HEK293 (cell line): ENCODE measurements at regions not wholly inside any gene's neighbourhood (a gene's known extent, or its start where the extent isn't known, plus 50 kb on each side); places are given as distances from the start of the nearest gene placed in this dataset.

Experiments used
- CTCF ChIA-PET: fragments of 350-600 bp; formaldehyde crosslinking; extraction: SDS; loops from one replicate; lab custom pipeline; 2021; ENCODE audit warnings: antibody characterized with exemption; lab: Yijun Ruan, JAX
- POLR2A ChIA-PET: fragments of 300-600 bp; formaldehyde crosslinking; extraction: SDS; loops from one replicate; lab custom pipeline; 2020; ENCODE audit warnings: antibody characterized with exemption, inconsistent platforms; lab: Yijun Ruan, JAX
- H3K27ac ChIP-seq: fragments of 200-500 bp; sonication (Bioruptor generic); 2 replicates; pipeline ENCODE4 v1.5.1; 2014; ENCODE audit warnings: low read depth, low read length, control low read depth, inconsistent platforms; ENCODE audit errors: extremely low read depth
- H3K36me3 ChIP-seq, 2 experiments: fragments of 200-500 bp in 1 of 2; sonication (Bioruptor generic) in 1 of 2; 1 replicate in 1 of 2; 2 replicates in 1 of 2; pipeline ENCODE4 v1.5.1; 2014 to 2017; ENCODE audit warnings: inconsistent platforms in 2 of 2, low read length in 2 of 2; ENCODE audit not compliant: control insufficient read depth in 2 of 2, insufficient read depth in 1 of 2
- H3K4me1 ChIP-seq: fragments of 200-500 bp; sonication (Bioruptor generic); 2 replicates; pipeline ENCODE4 v1.5.1; 2014; ENCODE audit warnings: mild to moderate bottlenecking, low read length, inconsistent platforms; ENCODE audit not compliant: control insufficient read depth, insufficient read depth
- H3K4me3 ChIP-seq: 2 replicates; pipeline ENCODE4 v1.5.1; 2011; ENCODE audit warnings: low read depth, mild to moderate bottlenecking, control low read depth, low read length, moderate library complexity
- H3K9me3 ChIP-seq: fragments of 200-500 bp; sonication (Bioruptor generic); 2 replicates; pipeline ENCODE4 v1.5.1; 2014; ENCODE audit warnings: low read depth, low read length, inconsistent platforms; ENCODE audit not compliant: control insufficient read depth, insufficient read depth
- EGR2 ChIP-seq: fragments of 450-650 bp; formaldehyde crosslinking; IDR thresholded peaks from 2 replicates; pipeline ENCODE4 v1.5.1; 2016; ENCODE audit warnings: low read depth, missing biosample characterization, missing genetic modification characterization
- OSR2 ChIP-seq: fragments of 450-650 bp; formaldehyde crosslinking; IDR thresholded peaks from 2 replicates; pipeline ENCODE4 v1.5.1; 2016; ENCODE audit warnings: missing biosample characterization, missing genetic modification characterization
- PRDM6 ChIP-seq: fragments of 450-650 bp; formaldehyde crosslinking; IDR thresholded peaks from 2 replicates; pipeline ENCODE4 v1.5.1; 2017; ENCODE audit warnings: missing biosample characterization, missing genetic modification characterization
- SCRT1 ChIP-seq: fragments of 450-650 bp; formaldehyde crosslinking; IDR thresholded peaks from 2 replicates; pipeline ENCODE4 v1.5.1; 2016; ENCODE audit warnings: missing biosample characterization, missing genetic modification characterization, borderline replicate concordance
- ZIC2 ChIP-seq: fragments of 450-650 bp; formaldehyde crosslinking; IDR thresholded peaks from 2 replicates; pipeline ENCODE4 v1.5.1; 2016; ENCODE audit warnings: missing biosample characterization, missing genetic modification characterization
- ZNF133 ChIP-seq: fragments of 450-650 bp; formaldehyde crosslinking; IDR thresholded peaks from 2 replicates; pipeline ENCODE4 v1.5.1; 2016; ENCODE audit warnings: missing biosample characterization, missing genetic modification characterization
- ZNF146 ChIP-seq: fragments of 450-650 bp; formaldehyde crosslinking; IDR thresholded peaks from 2 replicates; pipeline ENCODE4 v1.5.1; 2016; ENCODE audit warnings: missing biosample characterization, missing genetic modification characterization
- ZNF26 ChIP-seq: fragments of 450-650 bp; formaldehyde crosslinking; IDR thresholded peaks from 2 replicates; pipeline ENCODE4 v1.5.1; 2016; ENCODE audit warnings: missing biosample characterization, missing genetic modification characterization
- ZNF362 ChIP-seq: fragments of 450-650 bp; formaldehyde crosslinking; IDR thresholded peaks from 2 replicates; pipeline ENCODE4 v1.5.1; 2016; ENCODE audit warnings: missing biosample characterization, missing genetic modification characterization
- ZNF366 ChIP-seq: fragments of 450-650 bp; formaldehyde crosslinking; conservative IDR thresholded peaks from 2 replicates; pipeline ENCODE4 v1.5.1; 2016; ENCODE audit warnings: missing biosample characterization, missing genetic modification characterization
- ZNF423 ChIP-seq: fragments of 450-650 bp; formaldehyde crosslinking; IDR thresholded peaks from 2 replicates; pipeline ENCODE4 v1.5.1; 2016; ENCODE audit warnings: missing biosample characterization, missing genetic modification characterization
- ZNF596 ChIP-seq: fragments of 450-650 bp; IDR thresholded peaks from 2 replicates; pipeline ENCODE4 v1.5.0; 2018; ENCODE audit warnings: missing biosample characterization, mild to moderate bottlenecking, missing genetic modification characterization, moderate library complexity
- ZNF600 ChIP-seq: fragments of 450-650 bp; formaldehyde crosslinking; IDR thresholded peaks from 2 replicates; pipeline ENCODE4 v1.5.1; 2016; ENCODE audit warnings: missing biosample characterization, missing genetic modification characterization
- ZNF707 ChIP-seq: fragments of 450-650 bp; formaldehyde crosslinking; IDR thresholded peaks from 2 replicates; pipeline ENCODE4 v1.5.1; 2016; ENCODE audit warnings: missing biosample characterization, missing genetic modification characterization
- ZNF777 ChIP-seq: fragments of 450-650 bp; formaldehyde crosslinking; IDR thresholded peaks from 2 replicates; pipeline ENCODE4 v1.5.1; 2017; ENCODE audit warnings: missing biosample characterization, missing genetic modification characterization, borderline replicate concordance

GRCh38 chr19:34310494-34310981, 54.5 kb upstream of the GPI start:
- CTCF ChIA-PET, result interaction anchor here (1.0 kb wide), 1 partner anchor 11 kb away, joined by 3 read pairs; no protein-coding TSS in a partner anchor
- Histone ChIP-seq H3K27ac (peak overlapping the region; percentile 25), H3K4me3 (no peak overlapping the region), H3K36me3 (peaks cover 5 to 15% of the 10 kb centered on the region in 2 experiments), H3K9me3 (no peaks in the 10 kb centered on the region), H3K4me1 (peaks cover 7% of the 10 kb centered on the region)
- TF ChIP-seq ZNF362 (tag by site-specific recombination), result no peak
- peak; percentile 64 for TF ChIP-seq ZNF423 (tag by site-specific recombination)
- TF ChIP-seq OSR2 (tag by site-specific recombination), result peak; percentile 33; the same call in 1 of the 2 replicates
- 0 out of 2 replicates have a peak, but pooled peaks have one; percentile 33 for TF ChIP-seq ZNF366
- TF ChIP-seq SCRT1 (tag by site-specific recombination), result no peak
- peak; percentile 96 for TF ChIP-seq ZIC2 (tag by site-specific recombination)
- 0 out of 2 replicates have a peak, but pooled peaks have one; percentile 32 for TF ChIP-seq EGR2 (tag by site-specific recombination)
- POLR2A ChIA-PET, result no interaction called here

- Histone ChIP-seq H3K36me3 (peaks cover 0 to 7% of the 10 kb centered on the region in 2 experiments; a peak in 2 of 3 replicates), H3K4me1 (peaks cover 28% of the 10 kb centered on the region), H3K27ac (no peak overlapping the region), H3K9me3 (no peaks in the 10 kb centered on the region)
- TF ChIP-seq ZIC2 (tag by site-specific recombination) (0 out of 2 replicates have a peak, but pooled peaks have one; percentile 6), ZNF133 (tag by site-specific recombination) (no peak)
- TF ChIP-seq, all 188 proteins: peak for 1
- ChIA-PET CTCF (interaction anchor here (0.6 kb wide), 1 partner anchor 841 kb away, joined by 4 read pairs; the partner anchor contains the start of gene FXYD5), POLR2A (no interaction called here)
- H3K4me3 ChIP-seq, result no peak overlapping the region
Measured at GRCh38 chr19:34313188-34313587, 51.8 kb upstream of the GPI start.

- POLR2A ChIA-PET, result interaction anchor here (0.6 to 0.8 kb wide), 2 partner anchors 9 to 17 kb away, joined by 3 to 7 read pairs; no protein-coding TSS in a partner anchor
- Histone ChIP-seq H3K36me3 (peaks cover under 1 to 8% of the 10 kb centered on the region in 2 experiments), H3K4me1 (peaks cover 30% of the 10 kb centered on the region), H3K27ac (no peak overlapping the region; the same call in 1 of the 2 replicates), H3K9me3 (no peaks in the 10 kb centered on the region), H3K4me3 (no peak overlapping the region)
- CTCF ChIA-PET, result interaction anchor here (0.6 to 1.4 kb wide), 9 partner anchors 19 to 827 kb away, joined by 3 to 5 read pairs (median 4); no protein-coding TSS in a partner anchor
- TF ChIP-seq ZNF600 (peak; percentile 59), ZNF596 (tag by site-specific recombination) (peak; percentile 19; the same call in 1 of the 2 replicates), ZNF146 (no peak), PRDM6 (tag by site-specific recombination) (peak; percentile 56), ZNF777 (tag by site-specific recombination) (no peak), ZNF26 (tag by site-specific recombination) (no peak), ZNF707 (no peak)
Measured at GRCh38 chr19:34314437-34315313, 50.3 kb upstream of the GPI start.
